Hepatocyte (in vitro differentiated cells): ENCODE measurements at regions not wholly inside any gene's neighbourhood (a gene's known extent, or its start where the extent isn't known, plus 50 kb on each side); places are given as distances from the start of the nearest gene placed in this dataset.

Source experiments
- EZH2phosphoT487 ChIP-seq: fragments of 200-600 bp; sonication (generic); IDR thresholded peaks from one replicate; pipeline ENCODE4 v1.6.1; 2018; ENCODE audit warnings: antibody characterized with exemption, mild to moderate bottlenecking, low read depth, moderate library complexity; ENCODE audit not compliant: unreplicated experiment, severe bottlenecking
- TF ChIP-seq, protein P1 (sequence below): fragments of 200-600 bp; sonication (generic); IDR thresholded peaks from 2 replicates; pipeline ENCODE4 v1.5.1; 2016; ENCODE audit warnings: antibody characterized with exemption, mild to moderate bottlenecking; ENCODE audit not compliant: poor library complexity

DNA sequence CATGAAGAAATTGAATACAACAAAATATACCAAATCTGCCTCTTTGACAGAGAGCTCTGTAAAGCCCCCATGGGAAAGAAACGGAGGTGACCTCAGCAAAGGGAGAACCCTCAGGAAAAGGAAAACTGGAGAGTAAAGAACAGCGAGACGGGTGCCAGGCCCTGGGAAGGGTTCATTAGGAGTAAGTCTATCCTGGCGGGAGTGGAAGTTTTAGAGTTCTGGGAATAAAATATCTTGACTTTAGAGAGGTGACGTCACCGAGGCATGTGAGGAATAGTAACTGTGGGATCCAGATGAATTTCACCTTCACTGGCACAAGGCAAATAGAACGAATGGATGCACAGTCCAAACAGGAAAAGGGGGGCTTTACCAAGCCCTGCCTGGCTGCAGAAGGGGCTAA is 362.8 kb upstream of the IGFBP3 start:
- TF ChIP-seq, protein P1, sequence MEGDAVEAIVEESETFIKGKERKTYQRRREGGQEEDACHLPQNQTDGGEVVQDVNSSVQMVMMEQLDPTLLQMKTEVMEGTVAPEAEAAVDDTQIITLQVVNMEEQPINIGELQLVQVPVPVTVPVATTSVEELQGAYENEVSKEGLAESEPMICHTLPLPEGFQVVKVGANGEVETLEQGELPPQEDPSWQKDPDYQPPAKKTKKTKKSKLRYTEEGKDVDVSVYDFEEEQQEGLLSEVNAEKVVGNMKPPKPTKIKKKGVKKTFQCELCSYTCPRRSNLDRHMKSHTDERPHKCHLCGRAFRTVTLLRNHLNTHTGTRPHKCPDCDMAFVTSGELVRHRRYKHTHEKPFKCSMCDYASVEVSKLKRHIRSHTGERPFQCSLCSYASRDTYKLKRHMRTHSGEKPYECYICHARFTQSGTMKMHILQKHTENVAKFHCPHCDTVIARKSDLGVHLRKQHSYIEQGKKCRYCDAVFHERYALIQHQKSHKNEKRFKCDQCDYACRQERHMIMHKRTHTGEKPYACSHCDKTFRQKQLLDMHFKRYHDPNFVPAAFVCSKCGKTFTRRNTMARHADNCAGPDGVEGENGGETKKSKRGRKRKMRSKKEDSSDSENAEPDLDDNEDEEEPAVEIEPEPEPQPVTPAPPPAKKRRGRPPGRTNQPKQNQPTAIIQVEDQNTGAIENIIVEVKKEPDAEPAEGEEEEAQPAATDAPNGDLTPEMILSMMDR, result no peak
- no peak for TF ChIP-seq EZH2phosphoT487
